SK-N-DZ (cell line): ENCODE measurements at regions not wholly inside any gene's neighbourhood (a gene's known extent, or its start where the extent isn't known, plus 50 kb on each side); places are given as distances from the start of the nearest gene placed in this dataset.

Source experiments
- DNase-seq: peaks from one replicate; pipeline ENCODE4 v3.0.0-alpha.2; 2015; ENCODE audit warnings: low spot score

- no peak for DNase-seq
Measured at GRCh38 chr2:196248467-196249094, 77.2 kb upstream of the STK17B start.

GRCh38 chr2:196249171-196249570 lies 77.8 kb upstream of the STK17B start:
- DNase-seq: no peak

- no peak for DNase-seq
Measured at GRCh38 chr2:196249860-196250259, 78.5 kb upstream of the STK17B start.

GRCh38 chr2:196251132-196251531 lies 79.8 kb upstream of the STK17B start:
- DNase-seq: no peak

GRCh38 chr2:196252408-196253115 lies 81.2 kb upstream of the STK17B start:
- DNase-seq: no peak

- DNase-seq: no peak
Measured at GRCh38 chr2:196253116-196253480, 81.7 kb upstream of the STK17B start.

- DNase-seq: no peak
Measured at GRCh38 chr2:196256585-196256984, 85.2 kb upstream of the STK17B start.

- no peak for DNase-seq
Measured at GRCh38 chr2:196257086-196257485, 85.7 kb upstream of the STK17B start.

- DNase-seq: no peak
Measured at GRCh38 chr2:196258407-196258806, 87.0 kb upstream of the STK17B start.

- peak; percentile 42 for DNase-seq
Measured at GRCh38 chr2:196259507-196260481, 88.4 kb upstream of the STK17B start.

GRCh38 chr2:196260546-196260945 lies 89.2 kb upstream of the STK17B start:
- no peak for DNase-seq

GRCh38 chr2:196262606-196263005 lies 91.2 kb upstream of the STK17B start:
- DNase-seq: no peak

- DNase-seq: no peak
Measured at GRCh38 chr2:196263181-196263747, 91.9 kb upstream of the STK17B start.

GRCh38 chr2:196266351-196266750 lies 95.0 kb upstream of the STK17B start:
- no peak for DNase-seq

GRCh38 chr2:196266855-196267254 lies 95.5 kb upstream of the STK17B start:
- no peak for DNase-seq

GRCh38 chr2:196268025-196268424 lies 96.6 kb upstream of the STK17B start:
- no peak for DNase-seq

GRCh38 chr2:196268538-196269338 lies 97.4 kb upstream of the STK17B start:
- DNase-seq: no peak

- no peak for DNase-seq
Measured at GRCh38 chr2:196271795-196272194, 100.4 kb upstream of the STK17B start.

- no peak for DNase-seq
Measured at GRCh38 chr2:196274387-196274809, 103.0 kb upstream of the STK17B start.

- no peak for DNase-seq
Measured at GRCh38 chr2:196275646-196276352, 104.4 kb upstream of the STK17B start.
